ENCODE measurements at regions not wholly inside any gene's neighbourhood (a gene's known extent, or its start where the extent isn't known, plus 50 kb on each side); places are given as distances from the start of the nearest gene placed in this dataset.

DNA sequence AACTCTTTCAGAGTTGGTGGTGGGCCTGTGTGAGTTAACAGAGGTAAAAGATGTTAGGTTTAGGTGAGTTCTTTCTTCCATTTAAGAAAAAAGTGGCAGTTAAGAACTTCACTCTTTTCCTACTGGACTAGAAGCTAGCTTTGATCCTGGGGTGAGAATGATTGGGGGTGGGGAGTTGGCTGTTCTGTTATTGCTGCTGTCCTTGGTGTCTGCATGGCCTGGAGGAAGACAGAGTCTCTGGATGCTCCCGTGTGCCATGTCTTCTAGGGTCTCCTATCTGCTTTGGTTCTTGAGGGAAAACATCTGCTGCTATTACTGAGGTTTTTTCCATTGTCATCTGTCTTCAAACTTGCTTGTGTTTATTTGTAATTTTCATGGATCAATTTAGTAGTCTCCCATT is 275.7 kb downstream of the HLX start:
- Histone ChIP-seq H3K9me3 (replicated peaks in 1 of 2; ENCODE audit: control insufficient read depth in 2 of 2, insufficient read depth in 1 of 2, low read depth in 1 of 2, low read length in 2 of 2) (no peaks in the 10 kb centered on the region), H3K27ac (replicated peaks; ENCODE audit: low read length) (no peak overlapping the region), H4K91ac (ENCODE audit: low read depth, low read length, poor library complexity) (no peak overlapping the region), H3K4me1 (ENCODE audit: control insufficient read depth in 2 of 2, insufficient read depth in 1 of 2, low read depth in 1 of 2, low read length in 2 of 2) (no peaks in the 10 kb centered on the region), H3K36me3 (replicated peaks in 1 of 2; ENCODE audit: control insufficient read depth in 2 of 2, insufficient read depth in 2 of 2, low read length in 2 of 2) (no peaks in the 10 kb centered on the region), H4K8ac (ENCODE audit: low read depth, low read length) (no peak overlapping the region), H2BK15ac (ENCODE audit: low read length) (no peak overlapping the region), H2BK12ac (ENCODE audit: low read length) (no peak overlapping the region), H2AFZ (ENCODE audit: low read length) (no peak overlapping the region), H3K9ac (ENCODE audit: low read depth, low read length, poor library complexity) (no peak overlapping the region), H3K18ac (ENCODE audit: low read length) (no peak overlapping the region), H3K4ac (ENCODE audit: low read length) (no peak overlapping the region), H2AK5ac (ENCODE audit: low read depth, low read length) (no peak overlapping the region), H3K14ac (ENCODE audit: low read length) (no peak overlapping the region), H2BK5ac (ENCODE audit: low read length) (no peak overlapping the region), H3K4me2 (ENCODE audit: insufficient read depth, low read length, poor library complexity, severe bottlenecking) (no peak overlapping the region), H3K4me3 (ENCODE audit: low read length in 2 of 2) (no peak overlapping the region), H2BK120ac (ENCODE audit: low read depth, low read length) (no peak overlapping the region), H3K23ac (ENCODE audit: low read depth, low read length, poor library complexity) (no peak overlapping the region), H3K27me3 (ENCODE audit: control insufficient read depth in 3 of 3, insufficient read depth in 3 of 3, low read depth in 1 of 3, low read length in 3 of 3) (no peaks in the 10 kb centered on the region), H3K79me1 (ENCODE audit: low read depth, low read length) (no peaks in the 10 kb centered on the region)
- WGBS, 2 donors (ENCODE audit: extremely low coverage in 2 of 2, insufficient read length in 2 of 2, insufficient replicate concordance in 1 of 2): no CpG with 5 or more reads among the region's 1 CpG
- no peak for DNase-seq (ENCODE audit: low spot score)

- DNase-seq (ENCODE audit: low spot score): no peak
- no peak overlapping the region for H3K4me2 ChIP-seq (ENCODE audit: insufficient read depth, low read length, poor library complexity, severe bottlenecking)
- H3K36me3 ChIP-seq (replicated peaks in 1 of 2; ENCODE audit: control insufficient read depth in 2 of 2, insufficient read depth in 2 of 2, low read length in 2 of 2): no peaks in the 10 kb centered on the region
- no peak overlapping the region for H2BK5ac ChIP-seq (ENCODE audit: low read length)
- whole genome bisulfite sequencing, 2 donors (ENCODE audit: extremely low coverage in 2 of 2, insufficient read length in 2 of 2, insufficient replicate concordance in 1 of 2): 100% methylated on average over 1 of the region's 6 CpGs
- H3K9ac ChIP-seq (ENCODE audit: low read depth, low read length, poor library complexity): no peak overlapping the region
- no peaks in the 10 kb centered on the region for H3K79me1 ChIP-seq (ENCODE audit: low read depth, low read length)
- H4K8ac ChIP-seq (ENCODE audit: low read depth, low read length): no peak overlapping the region
- H3K18ac ChIP-seq (ENCODE audit: low read length): no peak overlapping the region
- no peak overlapping the region for H3K4me3 ChIP-seq (ENCODE audit: low read length in 2 of 2)
- H3K27ac ChIP-seq (replicated peaks; ENCODE audit: low read length): no peak overlapping the region
- H2BK12ac ChIP-seq (ENCODE audit: low read length): no peak overlapping the region
- H2AK5ac ChIP-seq (ENCODE audit: low read depth, low read length): no peak overlapping the region
- H3K4ac ChIP-seq (ENCODE audit: low read length): no peak overlapping the region
- no peak overlapping the region for H4K91ac ChIP-seq (ENCODE audit: low read depth, low read length, poor library complexity)
- H3K27me3 ChIP-seq (ENCODE audit: control insufficient read depth in 3 of 3, insufficient read depth in 3 of 3, low read depth in 1 of 3, low read length in 3 of 3): no peaks in the 10 kb centered on the region
- no peak overlapping the region for H2AFZ ChIP-seq (ENCODE audit: low read length)
- H3K9me3 ChIP-seq (replicated peaks in 1 of 2; ENCODE audit: control insufficient read depth in 2 of 2, insufficient read depth in 1 of 2, low read depth in 1 of 2, low read length in 2 of 2): no peaks in the 10 kb centered on the region
- no peak overlapping the region for H3K14ac ChIP-seq (ENCODE audit: low read length)
- no peak overlapping the region for H3K23ac ChIP-seq (ENCODE audit: low read depth, low read length, poor library complexity)
- H2BK15ac ChIP-seq (ENCODE audit: low read length): no peak overlapping the region
- H2BK120ac ChIP-seq (ENCODE audit: low read depth, low read length): no peak overlapping the region
- H3K4me1 ChIP-seq (ENCODE audit: control insufficient read depth in 2 of 2, insufficient read depth in 1 of 2, low read depth in 1 of 2, low read length in 2 of 2): peaks cover 0 to under 1% of the 10 kb centered on the region in 2 donors
Measured at GRCh38 chr1:221157026-221157761, 278.0 kb downstream of the HLX start.

DNA sequence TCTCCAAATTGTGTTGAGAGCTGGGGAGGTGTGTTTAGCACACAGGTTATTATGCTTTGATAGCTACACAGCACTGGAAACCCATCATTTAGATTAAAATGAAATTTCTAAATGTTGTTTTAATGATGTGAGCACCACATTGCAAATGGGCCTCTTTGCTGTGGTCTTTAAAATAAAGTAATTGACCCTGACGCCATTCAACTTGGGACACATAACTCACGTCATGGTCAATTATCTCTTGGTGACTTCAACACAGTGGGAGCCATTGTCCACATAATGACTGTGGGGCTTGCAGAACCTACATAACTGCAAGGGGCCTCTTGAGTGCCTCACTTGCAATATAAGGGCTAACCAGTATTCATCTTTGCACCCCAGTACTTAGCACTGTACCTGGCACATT is 280.4 kb downstream of the HLX start:
- no peaks in the 10 kb centered on the region for H3K36me3 ChIP-seq (replicated peaks in 1 of 2; ENCODE audit: control insufficient read depth in 2 of 2, insufficient read depth in 2 of 2, low read length in 2 of 2)
- H3K14ac ChIP-seq (ENCODE audit: low read length): no peak overlapping the region
- H4K8ac ChIP-seq (ENCODE audit: low read depth, low read length): no peak overlapping the region
- no peak overlapping the region for H3K23ac ChIP-seq (ENCODE audit: low read depth, low read length, poor library complexity)
- H2AFZ ChIP-seq (ENCODE audit: low read length): no peak overlapping the region
- no peak overlapping the region for H3K27ac ChIP-seq (replicated peaks; ENCODE audit: low read length)
- no peaks in the 10 kb centered on the region for H3K27me3 ChIP-seq (ENCODE audit: control insufficient read depth in 3 of 3, insufficient read depth in 3 of 3, low read depth in 1 of 3, low read length in 3 of 3)
- H3K18ac ChIP-seq (ENCODE audit: low read length): no peak overlapping the region
- DNase-seq (ENCODE audit: low spot score): no peak
- no peak overlapping the region for H3K4me2 ChIP-seq (ENCODE audit: insufficient read depth, low read length, poor library complexity, severe bottlenecking)
- H4K91ac ChIP-seq (ENCODE audit: low read depth, low read length, poor library complexity): no peak overlapping the region
- H3K9me3 ChIP-seq (replicated peaks in 1 of 2; ENCODE audit: control insufficient read depth in 2 of 2, insufficient read depth in 1 of 2, low read depth in 1 of 2, low read length in 2 of 2): no peaks in the 10 kb centered on the region
- H2BK120ac ChIP-seq (ENCODE audit: low read depth, low read length): no peak overlapping the region
- H3K4me3 ChIP-seq (ENCODE audit: low read length in 2 of 2): no peak overlapping the region
- no CpG with 5 or more reads among the region's 2 CpGs for WGBS, 2 donors (ENCODE audit: extremely low coverage in 2 of 2, insufficient read length in 2 of 2, insufficient replicate concordance in 1 of 2)
- H2BK12ac ChIP-seq (ENCODE audit: low read length): no peak overlapping the region
- no peak overlapping the region for H2AK5ac ChIP-seq (ENCODE audit: low read depth, low read length)
- H2BK5ac ChIP-seq (ENCODE audit: low read length): no peak overlapping the region
- H2BK15ac ChIP-seq (ENCODE audit: low read length): no peak overlapping the region
- H3K4me1 ChIP-seq (ENCODE audit: control insufficient read depth in 2 of 2, insufficient read depth in 1 of 2, low read depth in 1 of 2, low read length in 2 of 2): peaks cover 0 to 4% of the 10 kb centered on the region in 2 donors
- no peaks in the 10 kb centered on the region for H3K79me1 ChIP-seq (ENCODE audit: low read depth, low read length)
- no peak overlapping the region for H3K4ac ChIP-seq (ENCODE audit: low read length)
- H3K9ac ChIP-seq (ENCODE audit: low read depth, low read length, poor library complexity): no peak overlapping the region

- H2BK15ac ChIP-seq (ENCODE audit: low read length): no peak overlapping the region
- H4K91ac ChIP-seq (ENCODE audit: low read depth, low read length, poor library complexity): no peak overlapping the region
- H3K27me3 ChIP-seq (ENCODE audit: control insufficient read depth in 3 of 3, insufficient read depth in 3 of 3, low read depth in 1 of 3, low read length in 3 of 3): no peaks in the 10 kb centered on the region
- no peak overlapping the region for H3K14ac ChIP-seq (ENCODE audit: low read length)
- no peaks in the 10 kb centered on the region for H3K36me3 ChIP-seq (replicated peaks in 1 of 2; ENCODE audit: control insufficient read depth in 2 of 2, insufficient read depth in 2 of 2, low read length in 2 of 2)
- no peak overlapping the region for H2BK12ac ChIP-seq (ENCODE audit: low read length)
- WGBS, 2 donors (ENCODE audit: extremely low coverage in 2 of 2, insufficient read length in 2 of 2, insufficient replicate concordance in 1 of 2): no CpG with 5 or more reads among the region's 1 CpG
- H2BK120ac ChIP-seq (ENCODE audit: low read depth, low read length): no peak overlapping the region
- H3K4ac ChIP-seq (ENCODE audit: low read length): no peak overlapping the region
- H4K8ac ChIP-seq (ENCODE audit: low read depth, low read length): no peak overlapping the region
- no peak overlapping the region for H2AK5ac ChIP-seq (ENCODE audit: low read depth, low read length)
- peaks cover 0 to 4% of the 10 kb centered on the region in 2 donors for H3K4me1 ChIP-seq (ENCODE audit: control insufficient read depth in 2 of 2, insufficient read depth in 1 of 2, low read depth in 1 of 2, low read length in 2 of 2)
- no peak overlapping the region for H2AFZ ChIP-seq (ENCODE audit: low read length)
- no peaks in the 10 kb centered on the region for H3K79me1 ChIP-seq (ENCODE audit: low read depth, low read length)
- H3K9ac ChIP-seq (ENCODE audit: low read depth, low read length, poor library complexity): no peak overlapping the region
- no peak overlapping the region for H3K4me3 ChIP-seq (ENCODE audit: low read length in 2 of 2)
- H3K27ac ChIP-seq (replicated peaks; ENCODE audit: low read length): no peak overlapping the region
- no peak overlapping the region for H3K4me2 ChIP-seq (ENCODE audit: insufficient read depth, low read length, poor library complexity, severe bottlenecking)
- no peaks in the 10 kb centered on the region for H3K9me3 ChIP-seq (replicated peaks in 1 of 2; ENCODE audit: control insufficient read depth in 2 of 2, insufficient read depth in 1 of 2, low read depth in 1 of 2, low read length in 2 of 2)
- no peak for DNase-seq (ENCODE audit: low spot score)
- no peak overlapping the region for H3K18ac ChIP-seq (ENCODE audit: low read length)
- no peak overlapping the region for H3K23ac ChIP-seq (ENCODE audit: low read depth, low read length, poor library complexity)
- H2BK5ac ChIP-seq (ENCODE audit: low read length): no peak overlapping the region
Measured at GRCh38 chr1:221161571-221162041, 282.4 kb downstream of the HLX start.

All from neuronal stem cell (in vitro differentiated cells).